NCI-H510A treated with DMSO at 0.1 percent for 48 hours (cell line): ENCODE measurements at regions not wholly inside any gene's neighbourhood (a gene's known extent, or its start where the extent isn't known, plus 50 kb on each side); places are given as distances from the start of the nearest gene placed in this dataset.
"Not testable (repeated sequence)": the region's sequence is repeated elsewhere in the genome, so short reads cannot be mapped to it uniquely, and the experiment has no call there.

Experiments
- DNase-seq: peaks from one replicate; lab custom pipeline; 2025; lab: John Stamatoyannopoulos, UW

DNA sequence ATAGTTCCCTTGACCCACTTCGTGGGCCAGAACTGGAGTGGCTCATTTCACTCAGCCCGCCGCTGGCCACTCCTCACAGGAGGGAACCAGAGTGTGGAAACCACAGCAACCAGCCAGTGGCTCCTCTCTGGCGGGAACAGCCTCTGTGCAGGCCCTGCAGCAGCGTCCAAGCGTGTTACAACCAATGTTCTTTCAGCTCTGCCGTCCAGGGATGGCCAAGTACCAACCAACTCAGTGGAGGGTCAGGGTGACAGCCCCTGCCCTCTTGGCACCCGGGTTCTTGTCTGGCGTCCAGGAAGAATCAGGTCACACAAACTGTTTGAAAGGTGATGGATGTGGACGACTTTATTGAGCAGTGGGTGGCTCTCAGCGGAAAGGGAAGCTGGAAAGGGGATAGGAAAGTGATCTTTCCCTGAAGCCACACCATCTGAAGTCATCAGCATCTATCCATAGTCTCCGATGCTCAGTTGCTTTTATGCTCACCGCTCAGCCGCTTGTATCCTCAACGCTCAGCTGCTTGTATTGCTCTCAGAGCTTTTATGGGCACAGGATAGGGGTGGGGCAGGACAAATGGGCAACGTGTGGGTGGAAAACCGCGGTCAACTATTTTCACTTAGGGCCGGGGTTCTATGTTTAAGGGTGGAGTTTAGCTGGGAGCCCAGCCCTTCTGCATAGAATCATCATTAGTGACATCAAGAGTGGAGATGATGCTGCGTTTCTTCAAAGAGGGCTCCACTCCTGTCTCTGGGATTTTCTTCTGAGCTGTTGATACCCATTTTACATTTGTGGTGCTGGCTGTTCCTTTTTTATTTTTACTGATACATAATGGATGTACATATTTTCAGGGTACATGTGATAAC, 250.2 kb downstream of the RRAGC start:
- no peak for DNase-seq

DNA sequence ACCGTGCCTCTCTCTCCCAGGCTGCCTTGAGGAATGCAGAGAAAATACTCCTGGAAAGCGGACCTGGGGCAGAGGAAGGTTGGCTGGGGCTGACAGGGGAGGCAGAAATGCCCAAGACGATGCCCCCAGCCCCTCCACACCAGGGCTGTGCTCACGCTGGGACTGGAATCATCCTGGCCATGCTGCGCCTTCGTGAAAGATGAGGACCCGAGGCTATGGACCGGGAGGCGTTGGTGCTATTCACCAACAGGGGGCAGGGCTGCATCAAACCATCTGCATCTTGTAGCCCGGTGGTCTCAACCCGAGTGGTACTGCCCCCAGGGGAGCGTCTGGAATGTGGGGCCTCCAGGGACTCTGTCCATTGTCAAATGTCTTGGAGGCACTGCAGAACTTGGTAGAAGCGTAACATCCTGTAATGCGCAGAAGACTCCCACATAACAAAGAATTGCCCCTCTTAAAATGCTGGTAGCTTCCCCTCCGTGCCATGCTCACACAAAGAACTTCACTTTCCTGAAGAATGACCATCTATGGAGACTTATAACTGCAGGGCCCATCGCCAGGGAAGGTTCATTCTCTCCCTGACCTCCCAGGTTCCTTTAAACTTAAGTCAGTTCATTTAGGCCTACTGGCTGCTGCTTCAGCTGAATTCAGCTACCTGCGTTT, 251.2 kb downstream of the RRAGC start:
- no peak for DNase-seq

DNA sequence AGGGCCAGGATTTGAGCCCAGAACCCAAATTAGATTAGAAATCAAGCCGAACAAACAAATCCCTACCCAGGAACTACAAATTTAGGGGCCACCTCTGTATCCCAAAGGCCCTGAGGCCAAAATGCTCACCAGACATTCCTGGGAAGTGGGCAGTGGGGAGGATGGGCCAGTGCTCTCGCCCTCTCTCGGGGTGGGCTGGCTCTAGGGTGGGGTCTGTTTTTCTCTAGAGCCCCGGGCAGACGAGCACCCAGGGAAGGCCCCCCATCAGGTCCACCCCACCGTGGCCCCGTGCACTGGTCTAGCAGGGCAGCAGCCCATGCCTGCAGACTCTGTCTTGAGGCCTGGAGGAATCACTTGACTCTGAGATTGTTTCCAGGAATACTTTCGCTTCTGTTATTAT, 252.0 kb downstream of the RRAGC start:
- DNase-seq: no peak

GRCh38 chr1:38605063-38605462, 254.5 kb downstream of the RRAGC start:
- no peak for DNase-seq

DNA sequence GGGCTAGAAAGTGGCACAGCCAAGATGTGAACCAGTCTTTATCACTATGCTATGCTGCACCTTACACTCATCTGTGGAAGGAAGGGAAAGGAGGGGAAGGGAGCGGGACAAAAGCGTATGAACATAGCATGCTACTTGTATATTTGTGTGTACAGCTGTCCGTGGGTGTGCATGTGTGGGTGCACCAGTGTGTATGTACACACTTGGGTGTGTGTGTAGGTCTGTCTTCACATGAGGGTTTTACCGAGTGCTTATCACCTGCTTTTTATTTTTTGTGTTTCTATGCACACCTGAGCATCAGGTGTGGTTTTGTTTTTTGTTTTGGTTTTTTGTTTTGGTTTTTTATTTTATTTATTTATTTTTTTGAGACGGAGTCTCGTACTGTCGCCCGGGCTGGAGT, 255.7 kb downstream of the RRAGC start:
- DNase-seq: no peak

GRCh38 chr1:38600905-38601304, 258.7 kb downstream of the RRAGC start:
- no peak for DNase-seq

- no peak for DNase-seq
Measured at GRCh38 chr1:38600286-38600685, 259.3 kb downstream of the RRAGC start.

GRCh38 chr1:38598118-38598517, 261.5 kb downstream of the RRAGC start:
- DNase-seq: no peak

DNA sequence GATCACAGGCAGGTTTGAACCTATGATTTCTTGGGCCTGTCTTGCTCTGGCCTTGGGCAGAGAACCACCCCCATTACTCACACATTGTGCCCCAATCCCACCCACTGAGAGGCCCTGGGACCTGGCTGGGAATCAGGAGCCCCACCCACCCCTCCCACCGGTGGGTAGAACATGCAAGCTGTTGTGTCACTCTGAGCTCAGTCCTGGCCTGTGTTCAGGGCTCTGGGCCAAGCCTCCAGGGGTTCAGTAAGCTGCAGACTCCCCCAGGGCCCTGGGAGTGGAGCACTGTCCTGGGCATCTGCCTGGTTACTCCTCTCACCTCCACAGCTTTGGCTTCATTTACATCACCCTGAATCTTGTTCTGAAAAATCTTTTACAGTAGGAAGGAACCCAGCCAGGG, 270.5 kb downstream of the RRAGC start:
- no peak for DNase-seq

- DNase-seq: no peak
Measured at GRCh38 chr1:38587766-38588165, 271.8 kb downstream of the RRAGC start.

- DNase-seq: peak; percentile 50
Measured at GRCh38 chr1:38586993-38587646, 272.5 kb downstream of the RRAGC start.

DNA sequence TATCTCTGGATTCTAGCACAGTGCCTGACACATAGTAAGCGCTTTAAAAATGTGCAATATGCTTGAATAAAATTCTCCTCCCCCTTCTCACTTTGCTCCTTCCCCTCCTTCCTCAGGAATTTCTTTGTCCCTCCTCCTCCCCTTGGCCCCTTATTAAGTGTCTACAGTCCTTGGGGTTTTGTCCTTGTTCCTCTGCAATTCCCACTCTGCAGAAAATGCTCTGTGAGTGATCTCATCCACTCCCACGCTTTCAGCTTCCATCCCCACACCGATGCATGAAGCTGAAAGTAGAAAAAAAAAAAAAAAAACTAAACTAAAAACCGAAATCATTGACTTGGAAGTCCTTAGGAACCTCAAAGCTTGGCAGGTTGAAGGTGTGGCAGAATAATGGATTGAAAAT, 273.6 kb downstream of the RRAGC start:
- DNase-seq: no peak

- no peak for DNase-seq
Measured at GRCh38 chr1:38585460-38585859, 274.1 kb downstream of the RRAGC start.

- DNase-seq: no peak
Measured at GRCh38 chr1:38584448-38585355, 274.9 kb downstream of the RRAGC start.

DNA sequence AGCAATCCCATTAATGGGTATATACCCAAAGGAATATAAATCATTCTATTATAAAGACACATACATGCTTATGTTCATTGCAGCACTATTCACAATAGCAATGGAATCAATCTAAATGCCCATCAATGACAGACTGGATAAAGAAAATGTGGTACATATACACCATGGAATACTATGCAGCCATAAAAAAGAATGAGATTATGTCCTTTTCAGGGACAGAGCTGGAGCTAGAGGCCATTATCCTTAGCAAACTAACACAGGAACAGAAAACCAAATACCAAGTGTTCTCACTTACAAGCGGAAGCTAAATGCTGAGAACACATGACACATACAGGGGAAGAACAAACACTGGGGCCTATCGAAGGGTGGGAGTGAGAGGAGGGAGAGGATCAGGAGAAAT, 276.3 kb downstream of the RRAGC start:
- not testable (repeated sequence) for DNase-seq

- DNase-seq: no peak
Measured at GRCh38 chr1:38581396-38581795, 278.2 kb downstream of the RRAGC start.

- no peak for DNase-seq
Measured at GRCh38 chr1:38580594-38580993, 279.0 kb downstream of the RRAGC start.

DNA sequence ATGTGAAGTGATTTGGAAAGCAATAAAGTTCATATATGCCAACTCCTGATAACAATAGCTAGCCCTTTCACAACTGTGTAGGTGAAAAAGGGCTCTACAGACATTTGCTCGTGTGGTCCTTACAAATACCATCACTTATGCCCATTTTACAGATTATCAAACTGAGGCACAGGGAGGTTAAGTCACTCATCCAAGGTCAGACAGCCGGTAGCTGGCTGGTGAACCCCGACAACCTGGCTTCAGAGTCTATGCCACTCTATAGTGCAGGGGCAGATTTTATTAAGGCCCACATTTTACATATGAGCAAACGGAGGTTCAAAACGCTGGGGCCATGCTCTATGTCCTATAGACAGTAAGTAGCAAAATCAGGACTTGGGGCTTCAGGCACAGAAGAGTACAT, 280.5 kb downstream of the RRAGC start:
- no peak for DNase-seq

GRCh38 chr1:38578271-38578951, 281.2 kb downstream of the RRAGC start:
- DNase-seq: peak; percentile 74

DNA sequence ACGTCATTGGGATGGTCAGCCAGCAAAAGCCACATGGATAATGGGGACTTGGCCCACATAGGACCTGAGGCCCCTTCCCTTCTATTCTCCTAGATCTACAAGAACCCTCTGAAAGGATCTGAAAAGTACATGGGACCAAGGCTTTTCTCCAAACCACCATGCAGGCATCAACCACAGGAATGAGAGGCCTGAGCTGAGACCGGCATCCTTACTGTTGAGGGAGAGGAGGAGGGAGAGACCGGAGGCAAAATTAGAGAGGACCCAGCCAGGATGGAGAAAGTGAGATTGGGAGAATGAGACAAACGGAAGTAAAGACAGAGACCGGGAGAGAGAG, 281.7 kb downstream of the RRAGC start:
- DNase-seq: no peak

GRCh38 chr1:38577385-38577784, 282.2 kb downstream of the RRAGC start:
- DNase-seq: no peak

DNA sequence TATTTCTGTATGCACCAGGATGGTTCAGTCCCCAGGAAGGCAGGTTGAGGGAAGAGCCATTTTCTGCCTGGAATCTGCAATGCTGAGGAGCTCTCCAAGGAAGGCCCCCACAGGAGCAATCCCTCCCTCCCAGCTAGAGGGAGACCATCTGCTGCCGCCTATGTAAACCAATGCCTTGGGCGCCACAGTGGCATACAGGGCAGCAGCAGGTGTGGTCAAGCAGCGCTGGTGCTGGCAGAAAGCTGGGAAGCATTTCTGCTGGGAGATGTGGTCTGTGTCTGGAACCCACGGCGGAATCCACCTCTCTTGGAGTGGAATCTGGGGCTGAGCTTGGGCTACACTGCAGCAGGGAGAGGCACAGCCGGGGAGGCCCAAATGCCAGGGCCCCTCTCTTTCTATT, 283.3 kb downstream of the RRAGC start:
- no peak for DNase-seq
